DMS 273 (cell line): ENCODE measurements at regions not wholly inside any gene's neighbourhood (a gene's known extent, or its start where the extent isn't known, plus 50 kb on each side); places are given as distances from the start of the nearest gene placed in this dataset.
"Not testable (repeated sequence)": the region's sequence is repeated elsewhere in the genome, so short reads cannot be mapped to it uniquely, and the experiment has no call there.

Source experiments
- DNase-seq: peaks from one replicate; lab custom pipeline; 2025; ENCODE audit not compliant: unreplicated experiment; lab: John Stamatoyannopoulos, UW

DNA sequence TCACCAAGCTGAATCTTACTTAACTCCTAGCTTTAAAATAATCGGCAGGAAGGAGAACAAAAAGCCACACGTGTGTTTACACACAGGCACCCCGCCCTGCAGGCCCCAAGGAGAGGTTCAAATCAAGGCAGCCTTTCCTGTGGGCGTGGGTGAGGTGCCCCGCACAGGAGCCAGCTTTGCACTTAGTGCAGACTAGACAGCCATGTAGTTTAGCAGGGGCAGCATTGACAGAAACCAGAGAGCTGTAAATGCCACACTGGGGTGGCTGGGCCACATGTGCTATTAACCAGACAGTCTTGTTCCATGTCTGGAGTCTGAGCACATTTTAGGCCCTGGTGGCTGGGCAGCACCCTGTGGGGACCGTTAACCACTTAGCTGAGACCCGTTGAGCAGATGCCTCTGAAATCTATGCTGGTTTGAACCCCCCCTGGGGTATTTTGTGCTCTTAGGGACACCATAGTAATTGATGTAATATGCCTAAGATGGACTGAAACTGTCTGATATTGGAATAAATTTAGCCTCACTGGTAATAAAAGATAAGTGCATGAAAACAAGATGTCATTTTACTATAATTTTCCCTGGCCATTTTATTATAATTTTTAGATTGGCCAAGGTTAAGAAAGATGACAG is 106.4 kb upstream of the KCNG1 start:
- DNase-seq, result no peak

DNA sequence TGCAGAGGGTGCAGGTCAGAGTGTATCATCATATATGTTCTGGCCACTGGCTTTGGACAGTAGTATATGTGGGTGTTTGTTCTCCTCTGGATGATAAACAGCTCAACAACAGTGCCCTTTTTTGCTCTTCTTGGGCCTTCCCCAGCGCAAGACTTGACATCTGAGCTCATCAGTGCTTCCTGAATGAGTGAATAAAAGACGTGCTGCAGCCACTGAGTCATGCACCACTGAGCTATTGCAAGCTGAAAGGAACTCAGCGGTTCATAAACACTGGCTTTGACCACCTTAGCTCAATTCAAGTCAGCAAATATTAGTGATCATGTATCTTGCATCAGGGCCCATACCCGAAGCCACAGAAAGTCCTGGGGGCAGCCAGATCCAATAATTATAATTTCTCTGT is 105.3 kb upstream of the KCNG1 start:
- no peak for DNase-seq

DNA sequence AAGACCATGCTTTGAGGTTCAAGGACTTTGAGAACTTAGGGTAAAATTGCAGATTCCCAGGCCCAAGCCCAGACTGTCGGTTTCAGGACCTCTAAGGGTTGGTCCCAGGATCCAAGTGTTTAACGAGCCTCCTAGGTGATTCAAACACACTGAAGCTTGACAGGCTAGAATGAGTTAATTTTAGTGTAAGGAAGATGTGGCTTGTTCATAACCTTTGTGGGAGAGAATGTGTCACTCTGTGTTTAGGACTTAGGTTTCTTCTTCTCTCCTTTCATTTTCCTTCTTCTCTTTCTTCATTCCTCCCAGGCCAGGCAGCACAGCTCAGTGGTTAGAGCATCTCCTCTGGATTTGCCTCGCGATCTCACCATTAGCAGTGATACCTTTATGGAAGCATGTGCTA is 104.8 kb upstream of the KCNG1 start:
- DNase-seq, result no peak

DNA sequence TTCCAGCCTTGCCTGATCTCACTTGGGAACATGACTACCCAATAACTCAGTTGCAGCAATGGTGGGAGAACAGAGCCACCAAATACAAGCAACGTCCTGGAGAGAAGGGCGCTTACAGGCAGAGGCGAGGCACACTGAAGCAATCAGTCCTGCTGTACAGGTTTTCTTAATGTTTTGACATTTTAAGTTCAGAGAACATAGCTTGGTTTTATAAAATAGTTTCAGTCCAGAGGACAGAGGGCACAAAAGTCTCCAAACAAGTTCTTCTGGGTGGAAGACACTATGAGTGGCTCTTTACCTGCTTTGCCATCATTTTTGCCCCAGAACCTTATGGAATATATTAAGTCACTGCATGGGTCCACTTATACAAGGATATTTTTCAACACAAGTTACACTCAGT is 103.4 kb upstream of the KCNG1 start:
- no peak for DNase-seq

DNA sequence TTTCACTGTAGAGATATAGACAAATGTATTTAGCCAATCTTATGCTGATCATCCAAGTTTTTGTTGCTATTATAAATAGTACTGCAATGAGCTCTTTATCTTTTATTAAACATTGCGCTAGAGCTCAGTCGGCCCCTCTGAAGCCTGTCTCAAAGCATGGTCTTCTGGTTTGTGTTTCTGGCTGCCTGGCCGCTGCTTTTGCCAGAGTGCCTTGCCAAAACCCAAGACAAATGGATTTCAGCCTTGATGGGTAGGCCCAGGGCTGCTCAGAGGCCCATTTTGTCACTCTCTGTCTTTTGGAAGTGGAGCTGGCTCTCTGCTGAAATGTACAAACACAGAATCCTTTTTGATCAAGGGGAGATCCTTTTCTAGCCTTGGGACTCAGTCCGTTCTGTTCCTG is 102.9 kb upstream of the KCNG1 start:
- DNase-seq, result no peak

DNA sequence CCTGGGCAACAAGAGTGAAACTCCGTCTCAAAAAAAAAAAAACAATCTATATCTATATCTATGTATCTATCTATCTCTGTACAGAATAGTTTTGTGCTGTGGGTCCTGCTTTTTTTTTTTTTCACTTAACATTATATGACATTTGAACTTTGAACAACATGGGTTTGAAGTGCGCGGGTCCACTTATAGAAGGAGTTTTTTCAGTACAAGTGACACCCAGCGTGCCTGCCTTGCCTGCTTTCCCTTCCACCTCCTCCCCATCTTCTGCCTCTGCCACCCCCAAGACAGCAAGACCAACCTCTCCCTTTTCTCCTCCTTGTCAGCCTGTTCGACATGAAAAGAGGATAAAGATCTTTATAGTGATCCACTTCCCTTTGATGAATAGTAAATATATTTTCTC is 102.2 kb upstream of the KCNG1 start:
- no peak for DNase-seq

DNA sequence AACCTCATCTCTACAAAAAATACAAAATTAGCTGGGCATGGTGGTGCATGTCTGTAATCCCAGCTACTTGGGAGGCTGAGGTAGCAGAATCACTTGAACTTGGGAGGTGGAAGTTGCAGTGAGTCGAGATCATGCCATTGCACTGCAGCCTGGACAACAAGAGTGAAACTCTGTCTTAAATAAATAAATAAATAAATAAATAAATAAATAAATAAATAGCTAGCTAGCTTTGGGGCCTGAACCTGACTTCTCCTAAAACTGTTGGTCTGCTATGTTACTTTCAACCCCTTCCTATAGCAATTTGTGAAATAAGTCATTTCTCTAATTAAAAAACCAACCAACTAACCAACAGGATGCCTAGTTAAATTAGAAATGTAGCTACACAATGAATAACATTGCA is 101.0 kb upstream of the KCNG1 start:
- DNase-seq, result not testable (repeated sequence)

DNA sequence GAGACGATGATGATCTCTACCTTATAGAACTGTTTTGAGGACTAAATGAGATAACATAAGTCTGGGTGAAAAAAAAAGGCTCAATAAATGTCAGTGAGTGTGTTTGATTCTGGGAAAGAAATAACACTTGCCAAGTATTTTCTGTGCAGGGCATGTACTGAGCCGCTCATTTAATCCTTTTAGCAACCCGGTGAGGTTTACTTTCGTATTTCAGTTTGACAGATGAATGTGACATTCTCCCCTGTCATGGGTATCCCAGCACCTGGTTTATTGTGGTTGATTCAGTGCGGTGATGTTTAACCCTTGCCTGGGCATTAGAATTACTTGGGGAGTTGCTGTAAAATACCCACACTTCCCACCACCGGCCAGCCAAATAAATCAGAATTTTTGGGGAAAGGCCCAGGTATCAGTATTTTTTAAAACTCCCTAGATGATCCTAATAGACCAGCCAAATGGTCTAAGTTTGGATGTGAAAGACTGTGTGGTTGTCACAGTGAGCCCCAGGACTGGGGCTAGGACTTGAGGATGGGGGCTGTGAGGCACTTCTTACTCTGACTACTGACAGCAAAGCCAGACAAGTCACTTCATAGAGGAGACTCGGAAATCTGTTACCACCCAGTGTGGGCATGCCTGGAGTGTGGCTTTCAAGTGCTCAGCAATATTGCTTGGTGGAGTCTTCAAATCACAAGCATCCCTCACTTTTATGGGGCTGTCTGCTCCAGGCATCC is 100.2 kb upstream of the KCNG1 start:
- no peak for DNase-seq

DNA sequence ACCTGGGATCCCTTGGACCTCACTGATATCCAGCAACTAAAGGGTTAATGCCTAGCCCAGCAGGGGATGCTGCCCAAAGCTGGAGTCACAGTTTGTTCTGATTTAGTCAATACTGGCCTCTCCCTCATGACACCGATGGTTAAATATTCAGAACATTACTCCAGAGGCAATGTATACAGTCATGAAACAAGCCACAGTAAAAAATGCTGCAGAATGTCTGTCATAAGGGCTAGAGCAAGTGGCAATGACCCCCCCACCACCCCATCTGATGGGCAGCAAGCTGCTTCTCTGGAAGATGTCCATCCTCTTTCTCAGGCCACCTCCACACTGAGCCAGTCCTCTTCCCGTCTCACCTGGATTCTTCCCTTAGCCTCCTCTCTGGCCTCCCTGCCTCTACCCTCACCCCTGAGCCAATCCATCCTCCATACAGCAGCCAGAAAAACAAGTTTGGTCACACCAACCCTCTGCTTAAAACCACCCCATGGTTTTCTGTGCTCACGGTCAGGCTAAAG is 99.0 kb upstream of the KCNG1 start:
- DNase-seq, result no peak

DNA sequence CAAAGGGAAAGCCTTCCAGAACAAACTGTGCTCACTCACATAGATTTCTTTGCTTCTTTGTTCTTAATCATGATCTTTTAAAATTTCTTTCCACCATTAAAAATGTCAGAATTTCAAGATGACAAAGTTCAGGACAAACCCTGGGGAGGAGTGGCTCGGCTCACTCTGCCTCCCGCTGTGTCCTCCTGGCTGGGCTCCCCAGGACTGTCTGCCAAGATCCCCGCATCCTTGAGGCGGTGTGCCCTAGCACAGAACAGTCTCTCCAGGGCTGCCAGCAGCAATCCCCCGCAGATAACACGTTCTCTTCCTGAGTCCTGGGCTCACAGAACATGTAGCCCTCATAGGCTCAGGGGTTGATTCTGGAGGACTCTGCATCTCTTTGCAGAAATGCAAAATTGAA is 98.4 kb upstream of the KCNG1 start:
- no peak for DNase-seq

DNA sequence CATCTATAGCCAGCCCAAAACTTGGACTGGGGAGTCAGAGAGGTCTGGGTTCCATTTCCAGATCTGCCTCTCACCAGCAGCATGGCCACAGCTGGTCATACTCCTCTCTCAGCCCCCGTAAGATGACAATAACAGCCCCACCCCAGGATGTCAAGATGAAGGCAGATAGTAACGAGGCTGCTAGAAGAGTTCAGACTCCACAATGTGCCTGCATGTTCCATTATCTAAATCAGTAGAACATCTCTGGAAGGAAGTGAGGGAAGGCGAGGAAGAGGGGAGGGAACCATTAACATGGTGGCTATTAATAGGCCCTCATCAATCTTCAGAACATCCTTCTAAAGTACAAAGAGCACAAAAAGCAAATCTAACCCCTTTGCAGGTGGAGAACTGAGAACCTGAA is 98.0 kb upstream of the KCNG1 start:
- DNase-seq, result no peak

DNA sequence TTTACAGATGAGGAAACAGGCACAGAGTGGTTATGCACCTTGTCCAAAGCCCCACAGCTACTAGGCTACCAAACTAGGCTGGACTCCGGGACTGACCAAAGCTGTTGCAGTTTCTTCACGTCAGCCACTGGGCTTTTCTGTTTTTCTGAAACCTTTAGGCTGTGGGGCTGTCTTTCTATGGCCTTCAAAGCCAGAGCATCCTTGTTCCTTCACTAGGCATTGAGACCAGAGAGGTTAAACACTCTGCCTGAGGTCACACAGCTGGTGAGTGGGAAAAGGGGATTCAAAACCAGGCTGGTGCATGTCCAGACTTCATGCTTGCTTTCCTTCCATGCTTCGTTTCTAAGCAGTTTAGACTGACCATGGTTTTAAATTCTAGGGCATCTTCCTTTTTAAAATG is 97.5 kb upstream of the KCNG1 start:
- no peak for DNase-seq

DNA sequence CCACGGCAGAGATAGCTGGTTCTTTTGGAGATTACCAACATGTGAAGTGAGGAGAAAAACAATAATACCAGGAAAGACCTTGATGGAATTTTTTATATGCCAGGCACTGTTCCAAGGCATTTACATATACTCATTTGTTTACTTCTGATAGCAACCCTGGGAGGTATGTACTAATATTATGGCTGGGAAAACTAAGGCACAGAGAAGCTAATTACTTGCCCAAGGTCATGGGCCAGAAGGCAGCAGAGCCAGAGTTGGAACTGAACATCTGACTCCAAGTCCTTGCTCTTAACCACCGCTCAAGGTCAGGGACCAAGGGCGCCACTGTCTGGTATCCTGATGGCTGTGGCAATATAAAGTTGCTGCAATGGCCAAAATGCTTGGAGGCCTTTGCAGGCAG is 97.0 kb upstream of the KCNG1 start:
- DNase-seq, result no peak

DNA sequence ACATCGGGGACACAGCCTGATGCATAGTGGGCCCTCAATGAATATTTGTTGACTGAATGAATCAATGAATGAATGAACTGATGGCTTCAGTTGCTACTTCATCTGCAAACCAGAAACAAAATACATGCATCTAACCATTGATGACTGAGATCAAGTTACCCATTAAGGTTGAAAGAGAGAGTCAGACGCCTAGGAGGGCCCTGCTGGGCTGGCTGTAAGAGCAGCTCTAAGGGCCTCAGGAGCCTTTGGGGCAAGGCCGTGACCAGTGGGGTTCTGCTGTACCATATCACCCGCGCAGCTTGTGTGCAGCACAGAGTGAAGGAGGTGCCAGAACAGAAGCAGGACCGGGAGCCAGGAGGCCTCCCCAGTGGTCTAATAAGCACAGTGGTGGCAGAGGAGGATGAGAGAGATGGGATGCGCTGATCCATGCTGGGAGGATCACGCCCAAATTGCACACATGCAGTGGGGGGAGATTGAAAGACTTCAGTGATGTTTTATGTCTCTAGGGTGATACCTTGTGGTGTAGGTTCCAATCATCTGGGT is 96.1 kb upstream of the KCNG1 start:
- no peak for DNase-seq

DNA sequence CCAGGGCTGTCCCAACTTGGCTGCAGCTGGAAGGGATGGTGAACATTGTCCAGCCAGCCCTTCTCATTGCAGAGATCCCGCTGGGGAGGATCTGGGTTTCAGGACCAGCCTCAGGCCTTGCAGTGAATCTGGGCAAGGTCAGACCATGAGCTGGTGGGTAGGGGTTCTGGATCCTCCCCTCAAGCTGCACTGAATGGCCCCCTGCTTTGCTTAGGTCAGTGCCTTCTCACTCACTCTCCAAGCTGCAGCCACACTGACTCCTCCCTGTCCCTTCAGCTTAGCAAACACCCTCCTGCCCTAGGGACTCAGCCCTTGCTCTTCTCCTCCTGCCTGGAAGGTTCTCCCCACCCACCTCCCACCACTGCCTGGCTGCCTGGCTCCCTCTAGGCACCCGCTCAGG is 95.3 kb upstream of the KCNG1 start:
- DNase-seq, result no peak

DNA sequence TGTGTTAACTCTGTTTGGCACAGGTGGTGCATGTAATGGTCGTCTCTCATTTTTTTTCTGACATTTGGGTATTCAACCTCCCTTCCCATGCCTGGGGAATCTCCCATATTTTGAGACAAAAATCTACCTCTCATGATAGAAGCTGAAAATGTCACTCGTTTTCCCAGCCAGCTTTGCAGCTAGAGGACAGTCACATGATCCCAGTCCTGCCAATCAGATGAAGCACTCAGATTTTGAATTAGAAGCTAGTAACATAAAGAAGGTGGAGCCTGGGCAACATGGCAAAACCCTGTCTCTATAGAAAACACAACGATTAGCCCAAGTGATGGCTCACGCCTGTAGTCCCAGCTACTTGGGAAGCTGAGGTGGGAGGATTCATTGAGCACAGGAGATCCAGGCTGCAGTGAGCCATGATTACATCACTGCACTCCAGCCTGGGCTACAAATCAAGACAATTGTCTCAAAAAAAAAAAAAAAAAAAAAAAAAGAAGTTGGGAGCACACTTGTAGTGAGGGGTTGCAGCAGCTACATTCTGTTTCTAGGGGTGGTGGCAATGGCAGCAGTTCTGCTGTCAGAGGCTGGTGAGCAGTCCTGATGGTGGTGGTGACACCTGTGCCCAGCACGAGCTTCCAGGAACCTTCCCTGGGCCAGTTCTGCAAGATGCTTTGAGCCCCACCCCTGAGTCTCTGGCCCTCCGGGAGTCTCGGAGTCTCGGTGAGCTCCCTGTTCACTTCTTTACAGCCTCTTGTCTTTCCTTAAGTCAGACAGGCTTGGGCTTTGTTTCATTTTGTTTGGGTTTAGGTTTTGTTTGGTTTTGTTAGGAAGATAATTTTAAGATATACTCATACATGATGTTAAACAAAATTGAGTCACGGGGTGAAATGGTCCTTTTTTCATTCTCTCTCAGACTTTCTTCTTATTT is 94.1 kb upstream of the KCNG1 start:
- DNase-seq, result no peak

DNA sequence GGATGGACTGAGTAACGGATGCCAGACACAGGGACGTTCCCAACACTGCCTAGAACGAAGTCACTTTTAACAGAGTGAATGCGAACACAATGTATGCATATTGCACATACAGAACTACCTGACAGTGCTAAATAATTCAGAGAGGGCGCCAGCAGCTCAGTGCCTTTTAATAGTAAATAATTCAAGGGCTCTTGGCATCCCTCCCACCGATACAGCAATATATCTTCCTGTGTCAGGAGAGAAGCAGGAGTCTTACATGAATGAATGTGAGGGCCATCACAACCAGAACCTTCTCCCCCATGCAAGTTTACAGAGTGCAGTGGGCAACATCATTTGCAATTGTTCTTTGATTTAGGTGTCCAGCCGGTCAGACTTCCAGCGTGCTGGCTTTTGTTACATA is 88.4 kb upstream of the KCNG1 start:
- peak; percentile 30 for DNase-seq

DNA sequence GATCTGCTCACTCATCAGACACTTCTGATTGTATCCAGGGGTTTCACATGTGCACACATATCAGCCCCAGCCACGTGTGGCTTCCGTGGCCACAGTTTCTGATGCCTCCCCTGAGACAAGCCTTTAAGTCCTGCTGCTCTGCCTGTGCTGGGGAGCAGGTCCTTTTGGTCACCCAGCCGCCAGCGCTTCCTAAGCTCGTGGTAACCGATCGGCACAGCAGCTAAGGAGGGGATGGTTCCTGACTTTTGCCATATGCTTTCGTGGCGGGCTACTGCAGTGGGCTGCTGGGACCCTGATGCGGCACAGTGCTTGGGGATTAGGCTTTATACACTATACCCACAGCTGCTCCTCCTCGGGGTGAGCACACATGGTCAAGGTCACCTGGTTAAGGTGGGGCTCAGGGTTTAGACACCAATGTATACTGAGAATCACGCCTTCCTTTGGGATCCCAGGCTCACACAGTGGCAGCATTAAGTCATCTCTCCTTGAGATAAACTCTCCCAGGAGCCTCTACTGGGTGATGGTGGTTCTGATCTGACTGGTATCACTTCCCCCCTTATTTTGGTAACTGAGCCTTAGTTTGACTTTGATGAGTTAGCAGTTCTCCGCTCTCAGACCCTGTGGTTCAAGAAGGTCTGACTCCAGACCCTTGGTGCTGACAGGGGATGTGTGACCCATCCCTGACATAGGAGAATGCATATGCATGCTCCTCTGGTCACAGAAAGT is 85.9 kb upstream of the KCNG1 start:
- DNase-seq, result no peak

DNA sequence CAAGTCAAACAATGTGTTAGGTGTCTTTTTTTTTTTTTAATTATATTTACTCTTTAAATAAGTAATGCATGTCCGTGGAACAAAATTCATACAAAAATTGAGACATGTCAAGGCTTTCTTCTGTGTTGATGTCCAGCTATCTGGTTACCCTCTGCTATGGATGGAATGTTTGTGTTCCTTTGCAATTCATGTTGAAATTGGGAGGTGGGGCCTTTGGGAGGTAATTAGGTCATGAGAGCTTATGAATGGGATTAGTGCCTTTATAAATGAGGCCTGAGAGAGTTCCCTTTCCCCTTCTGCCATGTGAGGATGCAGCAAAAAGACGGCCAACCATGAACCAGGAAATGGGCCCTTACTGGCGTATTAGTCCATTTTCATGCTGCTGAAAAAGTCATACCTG is 83.1 kb upstream of the KCNG1 start:
- no peak for DNase-seq

DNA sequence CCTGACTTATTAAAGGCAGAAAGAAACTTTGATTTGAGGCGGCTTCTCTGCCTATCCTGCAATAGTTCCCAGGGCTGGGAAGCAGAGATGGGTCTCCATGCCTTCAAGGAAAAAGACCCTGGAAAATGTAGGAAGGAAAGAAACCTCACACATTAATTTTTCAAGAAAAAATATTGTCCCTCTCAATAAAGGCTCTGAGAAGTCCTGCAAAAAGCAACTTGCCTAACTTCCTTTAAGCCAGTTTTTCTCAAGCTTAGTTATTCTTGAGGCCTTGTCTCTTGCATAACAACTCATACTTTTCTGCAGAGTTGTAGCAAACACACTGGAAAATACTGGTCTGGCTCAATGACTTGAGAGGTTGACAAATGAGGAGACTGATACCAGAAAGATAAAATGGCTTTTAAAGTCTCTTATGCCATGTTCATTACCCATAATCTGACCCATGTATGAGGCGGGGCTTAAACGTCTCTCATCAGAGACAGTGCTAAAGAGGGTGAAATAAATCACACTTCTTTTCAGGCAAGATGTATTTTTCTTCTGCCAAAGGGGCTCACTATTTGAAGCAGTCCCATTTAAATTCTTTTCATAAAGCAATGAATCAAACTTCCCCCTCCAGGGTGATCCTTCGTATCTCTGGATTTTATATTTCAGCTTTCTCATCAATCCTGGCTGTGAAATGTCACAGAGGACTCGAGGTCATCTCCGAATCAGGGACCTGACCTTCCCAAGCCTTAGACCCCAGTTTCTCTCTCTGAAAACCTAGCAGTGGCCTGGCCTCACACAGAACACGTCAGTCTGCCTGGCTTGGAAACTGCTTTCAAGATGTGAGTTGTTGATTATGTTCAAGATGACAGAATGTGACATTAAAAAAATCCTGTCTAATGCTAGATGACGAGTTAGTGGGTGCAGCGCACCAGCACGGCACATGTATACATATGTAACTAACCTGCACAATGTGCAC is 82.3 kb upstream of the KCNG1 start:
- no peak for DNase-seq
